GM18870 (cell line): ENCODE measurements at regions not wholly inside any gene's neighbourhood (a gene's known extent, or its start where the extent isn't known, plus 50 kb on each side); places are given as distances from the start of the nearest gene placed in this dataset.
"Not testable (repeated sequence)": the region's sequence is repeated elsewhere in the genome, so short reads cannot be mapped to it uniquely, and the experiment has no call there.

Experiments
- ATAC-seq: cut with Tn5 transposase; IDR thresholded peaks from one replicate; pipeline ENCODE4 v1.9.1; 2021; ENCODE audit warnings: moderate library complexity; ENCODE audit not compliant: unreplicated experiment

DNA sequence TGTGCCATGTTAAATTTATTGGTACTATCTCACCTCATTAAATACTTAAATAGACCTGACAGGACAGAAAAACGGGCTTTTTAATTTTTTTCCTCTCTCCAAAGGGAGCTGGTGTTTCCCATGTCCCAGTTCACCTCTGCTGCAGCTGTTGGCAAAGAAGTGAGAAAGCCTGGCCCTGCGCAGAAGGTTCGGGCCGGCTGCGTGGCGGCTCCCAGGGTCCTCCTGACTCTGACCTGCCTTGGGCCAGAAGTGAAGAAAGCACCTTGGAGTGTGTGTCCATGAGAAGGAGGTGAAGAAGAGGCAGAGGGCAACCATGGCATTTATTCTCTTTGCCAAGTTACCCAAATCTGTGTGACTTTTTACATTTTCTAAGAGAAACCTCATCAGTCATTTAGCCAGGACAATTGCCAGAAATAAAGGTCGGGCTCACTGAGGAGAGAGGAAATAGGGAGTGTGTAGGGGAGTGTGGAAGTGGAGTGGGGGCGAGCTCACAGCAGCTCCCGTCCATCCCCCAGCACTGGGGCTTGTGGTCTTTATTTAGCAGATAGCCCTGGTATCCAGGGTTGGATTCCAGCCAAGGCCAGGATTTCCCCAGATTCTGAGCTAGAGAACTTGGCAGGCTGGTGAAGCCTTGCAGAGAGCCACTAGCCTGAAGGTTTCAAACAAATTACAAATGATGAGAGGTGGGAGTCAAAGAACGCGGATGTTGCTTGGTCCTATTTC lies 102.4 kb upstream of the CADM1 start:
- ATAC-seq = no peak

DNA sequence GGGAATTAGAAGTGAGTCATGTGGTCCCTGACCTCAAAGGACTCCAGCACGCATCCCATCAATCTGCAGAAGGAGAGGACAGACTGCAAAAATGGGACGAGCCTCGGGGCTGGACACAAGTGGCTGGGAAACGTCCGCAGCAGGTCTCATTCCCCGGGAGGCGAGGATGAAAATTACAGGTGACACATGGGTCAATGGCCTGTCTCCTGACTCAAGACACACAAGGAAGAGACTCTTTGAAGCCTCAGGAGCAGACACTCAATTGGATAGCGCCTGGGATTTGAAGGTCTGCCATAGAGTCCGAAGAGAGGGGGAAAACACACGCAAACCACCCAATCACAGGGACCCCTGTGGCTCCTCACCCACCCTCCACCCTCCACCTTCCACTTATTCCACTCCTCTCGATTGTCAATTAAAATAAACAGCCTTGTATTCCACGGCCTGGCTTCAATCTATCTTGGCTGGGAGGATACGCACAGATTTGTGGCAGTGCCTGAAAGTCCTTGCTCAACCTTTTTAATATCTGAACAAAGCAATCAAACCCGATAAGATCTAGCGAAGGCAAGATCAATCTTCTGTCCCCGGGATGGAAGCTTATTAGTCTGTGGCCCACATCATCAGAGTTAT lies 101.8 kb upstream of the CADM1 start:
- no peak for ATAC-seq

DNA sequence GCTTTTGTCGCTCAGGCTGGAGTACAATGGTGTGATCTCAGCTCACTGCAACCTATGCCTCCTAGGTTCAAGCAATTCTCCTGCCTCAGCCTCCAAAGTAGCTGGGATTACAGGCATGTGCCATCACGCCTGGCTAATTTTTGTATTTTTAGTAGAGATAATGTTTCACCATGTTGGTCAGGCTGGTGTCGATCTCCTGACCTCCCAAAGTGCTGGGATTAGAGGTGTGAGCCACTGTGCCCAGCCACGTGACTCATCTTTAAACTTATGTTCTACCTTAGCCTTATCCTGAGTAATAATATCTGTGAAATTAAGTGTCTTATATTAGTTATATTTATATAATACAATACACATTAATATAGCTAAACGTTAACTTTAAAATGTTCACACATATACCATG lies 101.2 kb upstream of the CADM1 start:
- ATAC-seq = not testable (repeated sequence)

DNA sequence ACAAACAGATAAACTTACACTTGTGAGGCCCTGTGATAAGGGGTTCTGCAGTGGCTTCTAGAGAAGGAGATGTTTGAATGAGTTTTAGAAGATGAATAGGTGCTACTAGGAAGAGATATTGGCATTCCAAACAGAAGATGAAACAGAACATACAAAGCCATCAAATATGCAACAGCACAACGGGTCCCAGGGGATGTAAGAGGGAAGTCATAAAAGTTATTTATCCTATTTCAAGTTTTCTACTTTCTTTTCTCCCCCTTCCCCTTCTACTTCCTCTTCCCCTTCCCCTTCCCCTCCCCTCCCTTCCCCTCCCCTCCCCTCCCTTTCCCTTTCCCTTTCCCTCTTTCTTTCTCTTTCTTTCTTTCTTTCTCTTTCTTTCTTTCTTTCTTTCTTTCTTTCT lies 94.9 kb upstream of the CADM1 start:
- no peak for ATAC-seq

DNA sequence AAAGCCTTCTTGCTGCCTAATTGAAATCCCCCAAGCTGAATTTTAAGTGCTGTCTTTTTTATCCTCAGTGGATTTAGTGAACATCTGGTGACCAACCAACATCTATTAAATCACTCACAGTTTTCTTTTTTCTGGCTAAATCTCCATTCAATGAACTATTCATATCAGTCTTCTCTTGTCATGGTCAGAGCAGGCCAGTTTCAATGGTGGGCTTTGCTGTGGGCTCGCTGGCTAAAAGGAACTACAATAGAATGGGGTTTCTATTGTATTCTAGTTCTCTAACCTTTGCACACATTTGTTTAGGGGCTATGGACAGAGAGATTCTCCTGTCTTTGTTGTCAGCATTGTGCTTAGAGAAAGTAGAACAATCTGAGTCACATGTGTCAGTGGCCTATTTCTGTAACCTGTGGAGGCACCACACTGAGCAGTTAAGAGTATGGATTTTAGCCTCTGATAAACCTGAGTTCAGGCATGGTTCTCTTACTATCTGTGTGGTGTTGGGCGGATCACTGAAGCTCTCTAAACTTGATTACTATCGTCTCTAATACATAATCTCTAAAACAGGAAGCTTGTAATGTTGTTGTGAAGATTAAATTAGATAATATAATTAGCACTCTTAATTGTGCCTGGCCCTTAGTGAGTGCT lies 94.2 kb upstream of the CADM1 start:
- ATAC-seq = no peak

DNA sequence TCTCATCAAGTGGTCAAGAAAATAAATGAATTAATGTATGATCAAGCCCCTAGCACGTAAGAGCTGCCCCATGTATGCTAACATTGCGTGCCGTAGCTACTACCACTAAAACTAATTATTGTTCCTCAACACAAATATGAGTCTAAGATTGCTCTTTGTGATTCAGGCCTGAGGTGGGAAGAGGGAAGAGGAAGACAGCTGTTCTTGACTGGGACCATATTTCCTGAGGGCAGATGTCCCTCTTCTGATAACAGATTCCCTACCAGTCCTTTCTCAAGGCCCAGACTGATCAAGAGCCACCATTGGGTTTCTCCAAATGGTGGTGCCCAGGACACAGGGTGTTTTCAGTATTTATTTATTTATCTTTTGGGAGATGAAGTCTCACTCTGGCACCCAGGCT lies 87.2 kb upstream of the CADM1 start:
- no peak for ATAC-seq

DNA sequence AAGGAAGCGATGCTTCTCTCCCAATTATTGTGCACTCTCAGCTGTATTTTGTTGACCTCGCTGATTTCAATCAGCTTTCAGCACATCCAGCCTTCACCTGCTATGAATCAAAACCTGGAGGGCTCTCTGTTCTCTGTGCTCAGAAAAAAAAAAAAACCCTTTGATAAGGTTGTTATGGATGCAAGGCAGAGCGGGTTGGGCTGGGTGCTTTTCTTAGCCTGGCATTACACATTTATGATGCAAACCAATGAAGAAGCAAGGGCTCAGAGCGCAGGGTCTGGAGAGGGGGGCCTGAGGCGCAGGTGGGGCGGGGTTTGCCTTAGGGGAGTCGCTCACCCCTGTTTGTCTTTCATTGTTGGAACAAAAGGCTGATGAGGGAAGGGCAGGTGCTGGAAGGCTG lies 86.0 kb upstream of the CADM1 start:
- no peak for ATAC-seq

DNA sequence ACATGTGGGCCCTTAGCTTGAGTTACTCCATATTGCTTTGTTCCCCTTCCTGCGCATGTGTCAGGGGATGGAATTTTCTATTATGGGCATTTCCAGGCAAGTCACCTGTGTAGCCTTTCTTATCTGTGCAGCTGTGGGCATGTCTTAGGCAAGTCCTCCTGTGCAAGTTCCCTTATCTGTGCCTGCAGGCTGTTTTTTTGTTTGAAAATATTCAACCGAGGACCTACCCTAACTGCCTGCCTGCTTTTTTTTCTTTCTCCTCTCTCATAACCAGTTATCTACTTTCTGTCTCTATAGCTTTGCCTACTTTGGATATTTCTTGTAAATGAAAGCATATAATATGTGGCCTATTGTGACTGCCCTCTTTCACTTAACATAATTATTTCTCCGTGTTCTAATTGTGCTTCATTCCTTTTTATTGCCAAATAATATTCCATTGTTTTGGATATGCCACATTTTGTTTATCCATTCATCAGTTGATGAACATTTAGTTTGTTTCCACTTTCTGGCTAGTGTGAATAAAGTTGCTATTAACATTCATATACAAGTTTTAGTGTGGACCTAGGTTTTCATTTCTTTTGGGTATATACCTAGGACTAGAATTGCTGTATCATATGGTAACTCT lies 83.6 kb upstream of the CADM1 start:
- ATAC-seq = no peak

DNA sequence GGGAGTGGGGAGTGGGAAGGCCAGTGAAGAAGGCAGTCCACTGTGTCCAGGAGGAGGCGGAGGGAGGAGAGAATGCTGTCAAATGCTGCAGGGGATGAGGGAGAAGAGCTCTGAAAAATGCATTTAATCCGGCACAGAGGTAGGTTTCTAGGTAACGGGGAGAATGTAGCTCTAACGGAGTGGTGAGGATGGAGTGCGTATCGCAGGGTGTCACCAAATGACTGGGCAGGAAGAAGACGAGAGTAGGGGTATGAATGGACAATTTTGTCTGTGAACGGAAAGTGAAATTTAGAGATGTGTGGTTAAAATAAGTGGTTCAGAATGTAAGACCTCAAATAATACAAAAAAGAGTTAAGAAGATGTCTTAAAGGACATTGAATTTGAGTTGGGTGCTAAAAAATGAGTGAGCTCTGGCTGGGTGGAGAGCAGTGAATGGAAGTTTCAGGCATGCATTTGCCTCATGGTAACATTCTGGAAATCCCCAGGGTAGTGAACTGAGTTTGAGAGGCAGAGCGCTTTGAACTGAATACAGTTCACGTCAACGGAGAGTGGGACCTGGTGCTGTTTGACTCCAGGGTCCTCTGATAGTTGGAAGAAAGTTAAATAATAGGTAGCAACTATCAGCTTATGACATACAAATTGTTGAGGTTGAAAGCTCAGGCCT lies 81.3 kb upstream of the CADM1 start:
- peak; percentile 85 for ATAC-seq

DNA sequence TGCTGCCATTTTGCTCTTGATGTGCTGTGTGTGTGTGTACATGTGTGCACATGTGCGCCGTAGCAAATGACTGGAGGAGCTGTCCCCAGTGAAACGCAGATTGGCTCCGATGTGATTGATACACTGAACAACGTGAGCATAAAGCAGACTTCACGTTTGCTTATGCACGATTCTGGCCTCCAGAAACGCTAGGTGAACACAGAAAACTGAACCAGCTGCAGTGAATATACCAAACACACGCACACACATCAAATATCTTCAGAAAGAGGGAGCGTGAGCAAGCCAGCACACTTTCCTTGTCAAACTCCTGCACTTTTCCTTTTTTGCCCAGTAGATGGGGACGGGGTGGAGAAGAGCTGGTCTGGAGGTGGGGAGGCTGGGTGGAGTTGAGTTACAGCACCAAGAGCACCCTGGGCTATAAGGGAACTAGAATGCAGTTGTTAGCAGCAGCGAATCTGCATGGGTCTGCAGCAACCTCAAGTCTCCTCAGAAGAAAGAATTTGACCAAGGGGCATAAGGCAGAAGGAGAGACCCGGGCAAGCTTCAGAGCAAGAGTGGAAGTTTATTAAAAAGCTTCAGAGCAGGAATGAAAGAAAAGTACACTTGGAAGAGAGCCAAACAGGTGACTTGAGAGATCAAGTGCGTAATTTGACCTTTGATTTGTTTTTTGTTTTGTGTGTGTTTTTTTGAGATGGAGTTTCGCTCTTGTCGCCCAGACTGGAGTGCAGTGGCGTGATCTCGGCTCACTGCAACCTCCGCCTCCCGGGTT lies 77.8 kb upstream of the CADM1 start:
- no peak for ATAC-seq

DNA sequence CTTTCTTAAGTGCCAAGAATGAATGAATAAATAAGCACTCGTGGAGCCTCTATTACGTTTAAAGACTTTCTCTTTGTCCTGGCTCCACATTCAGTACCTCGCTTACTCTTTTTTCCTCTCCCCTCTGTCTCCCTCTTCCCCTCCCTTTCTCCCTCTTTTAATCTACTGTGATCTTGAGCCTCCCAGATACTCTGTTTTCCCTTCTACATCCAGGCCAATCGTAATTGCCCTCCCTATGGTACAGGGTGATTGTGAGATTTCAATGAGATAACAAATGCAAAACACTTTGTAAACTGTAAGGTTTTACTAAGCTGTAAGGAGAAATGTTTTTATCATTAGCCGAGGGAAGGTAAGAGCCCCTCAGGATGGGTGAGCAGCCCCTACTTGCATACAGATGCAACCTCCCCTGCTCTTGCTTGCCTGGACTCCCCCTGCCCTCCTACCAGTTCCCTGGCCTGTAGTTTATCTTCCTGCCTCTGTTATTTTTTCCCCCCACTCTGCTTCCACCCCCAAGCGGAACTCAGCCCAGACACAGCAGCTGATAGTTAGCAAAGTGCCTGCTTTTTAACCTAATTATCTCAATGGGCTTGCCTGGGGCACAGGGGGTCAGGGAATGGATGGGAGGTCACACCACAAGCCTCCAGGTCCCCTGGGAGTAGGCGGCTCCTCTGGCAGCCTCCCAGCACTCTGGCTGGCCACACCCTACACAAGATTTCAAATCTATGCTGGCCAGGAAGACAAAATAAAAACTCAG lies 76.9 kb upstream of the CADM1 start:
- ATAC-seq = no peak

DNA sequence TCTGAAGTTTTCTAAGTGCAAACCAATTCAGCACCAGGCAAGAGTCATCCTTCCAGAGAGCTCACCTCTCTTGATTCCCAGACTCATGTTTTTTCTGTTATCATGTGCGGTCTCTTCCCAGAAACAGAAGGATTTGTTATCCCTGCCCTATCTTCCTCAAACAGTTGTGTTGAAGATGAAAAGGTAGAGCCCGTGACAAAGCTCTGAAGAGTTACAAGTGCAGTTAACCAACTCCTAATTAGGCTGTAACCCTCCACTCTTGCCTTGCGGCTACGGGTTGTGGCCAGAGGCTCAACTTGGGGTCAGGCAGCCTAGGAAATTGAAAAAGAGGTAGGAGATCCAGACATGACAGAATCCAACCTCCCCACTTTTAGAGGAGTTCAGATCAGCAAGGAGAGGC lies 76.2 kb upstream of the CADM1 start:
- ATAC-seq = no peak

DNA sequence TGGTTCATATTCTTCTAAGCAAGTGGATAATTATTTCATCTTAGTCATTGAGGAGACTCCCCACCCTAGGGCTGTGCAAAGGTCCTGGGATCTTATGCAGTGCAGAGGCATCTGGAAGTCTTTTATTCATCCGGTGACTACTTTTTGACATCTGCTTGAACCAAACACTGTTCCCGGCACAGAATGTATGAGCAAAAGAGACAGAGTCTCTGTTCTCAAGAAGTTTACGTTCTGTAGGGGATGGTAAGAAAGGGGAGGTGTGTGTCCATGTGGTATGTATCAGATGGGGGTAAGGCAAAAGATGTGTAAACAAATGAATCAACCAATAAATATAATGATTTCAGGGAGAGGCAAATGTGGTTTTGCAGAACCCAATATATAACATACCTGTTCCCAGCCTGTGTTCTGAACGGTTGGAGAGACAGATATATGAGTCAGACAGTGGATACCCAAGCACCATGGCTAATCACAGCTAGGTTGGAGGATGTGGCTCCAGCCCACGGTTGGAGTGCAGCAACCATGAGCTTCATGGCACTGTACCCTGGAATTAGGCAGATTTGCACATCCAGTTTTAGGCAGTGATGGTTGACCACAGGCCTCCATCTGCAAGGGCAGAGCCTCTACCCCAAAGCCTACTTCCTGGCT lies 75.1 kb upstream of the CADM1 start:
- ATAC-seq = no peak

DNA sequence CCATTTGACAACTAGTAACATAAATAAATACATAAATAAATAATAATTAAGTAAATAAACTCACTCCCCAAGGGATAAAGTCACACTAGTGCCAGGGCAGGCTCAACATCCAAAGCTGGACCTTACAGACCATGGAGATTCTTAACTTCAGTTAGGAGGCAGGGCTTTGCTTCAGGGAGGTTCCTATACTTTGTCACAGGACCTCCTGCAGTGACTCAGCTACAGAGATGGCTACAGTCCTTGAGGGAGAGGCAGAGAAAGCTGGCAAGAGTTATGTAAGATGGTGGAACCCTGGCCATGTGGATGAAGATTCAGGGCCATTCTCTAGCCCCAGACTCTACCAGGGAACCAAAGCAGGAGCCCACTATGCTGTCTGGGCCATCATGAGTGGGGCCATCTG lies 74.1 kb upstream of the CADM1 start:
- no peak for ATAC-seq

DNA sequence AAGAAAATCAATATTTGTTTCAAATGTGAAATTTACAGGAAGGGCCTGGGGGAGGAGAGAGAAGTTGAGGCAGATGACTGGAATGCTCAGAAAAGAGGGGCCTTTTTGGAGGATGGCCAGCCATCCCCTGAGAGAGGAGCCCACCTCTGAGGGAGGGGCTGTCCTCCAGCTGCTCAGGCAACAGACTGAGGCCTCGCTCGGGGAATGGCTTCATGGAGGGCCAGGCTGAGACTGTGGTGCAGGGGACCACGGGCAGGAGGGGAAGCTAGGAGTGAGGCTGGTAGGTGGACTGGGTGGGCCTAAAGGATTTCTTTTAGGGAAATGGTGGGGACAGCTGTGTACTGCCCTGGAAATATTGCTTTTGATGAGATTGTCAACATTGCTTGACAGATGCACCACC lies 73.5 kb upstream of the CADM1 start:
- ATAC-seq = no peak

DNA sequence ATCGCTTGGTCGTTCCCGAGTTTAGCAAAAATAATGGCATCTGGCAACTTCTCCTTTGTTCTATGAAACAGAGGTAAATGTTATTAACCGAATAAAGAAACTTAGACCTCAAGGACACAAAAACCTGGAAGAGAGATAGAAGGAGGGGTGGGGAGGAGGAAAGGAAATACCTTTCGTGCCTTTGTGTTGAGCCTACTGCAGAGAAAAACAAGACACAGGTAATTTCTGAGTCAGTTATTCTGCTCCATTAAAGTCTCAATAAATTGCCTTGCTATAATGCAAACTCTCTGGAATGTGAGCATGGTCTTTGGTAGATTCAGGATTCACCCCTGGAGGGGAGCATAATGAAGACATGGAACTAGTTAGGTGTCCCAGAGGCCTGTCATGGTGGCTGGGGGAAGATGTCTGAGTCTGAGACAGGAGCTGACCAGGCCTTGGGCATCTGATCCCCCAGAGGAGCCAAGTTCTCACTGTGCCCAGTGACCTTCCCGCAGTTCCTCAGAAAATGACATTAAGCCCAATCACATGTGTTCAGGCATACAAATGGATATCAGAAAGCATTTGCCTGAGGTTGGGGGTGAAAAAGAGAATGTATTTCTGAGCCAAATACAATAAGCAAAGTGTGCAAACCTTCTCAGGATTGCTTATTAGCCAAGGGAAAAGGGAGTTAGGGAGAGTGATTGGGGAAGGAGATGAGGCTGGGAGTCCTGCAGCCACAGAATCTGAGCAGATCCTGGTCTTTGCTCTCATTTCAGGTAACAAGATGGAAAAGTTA lies 72.6 kb upstream of the CADM1 start:
- ATAC-seq = no peak

DNA sequence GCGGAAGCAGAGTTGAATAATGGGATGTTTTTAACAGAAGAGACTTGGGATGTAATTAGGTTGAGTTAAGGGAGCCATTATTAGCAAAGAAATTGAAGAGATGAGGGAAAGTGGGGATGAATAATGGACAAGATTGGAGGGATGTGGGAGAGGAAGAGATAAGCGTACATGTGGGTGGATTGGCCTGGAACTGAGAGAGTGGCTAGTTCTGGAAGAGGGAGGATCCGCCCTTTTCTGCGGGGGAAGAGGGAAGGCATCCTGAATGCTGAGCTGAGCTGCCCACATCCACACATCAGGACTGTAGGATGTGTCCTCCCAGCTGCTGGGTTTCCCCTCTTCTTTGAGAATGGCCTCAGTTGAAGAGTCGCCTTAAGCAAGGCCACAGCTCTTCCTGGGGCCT lies 68.3 kb upstream of the CADM1 start:
- ATAC-seq = no peak

DNA sequence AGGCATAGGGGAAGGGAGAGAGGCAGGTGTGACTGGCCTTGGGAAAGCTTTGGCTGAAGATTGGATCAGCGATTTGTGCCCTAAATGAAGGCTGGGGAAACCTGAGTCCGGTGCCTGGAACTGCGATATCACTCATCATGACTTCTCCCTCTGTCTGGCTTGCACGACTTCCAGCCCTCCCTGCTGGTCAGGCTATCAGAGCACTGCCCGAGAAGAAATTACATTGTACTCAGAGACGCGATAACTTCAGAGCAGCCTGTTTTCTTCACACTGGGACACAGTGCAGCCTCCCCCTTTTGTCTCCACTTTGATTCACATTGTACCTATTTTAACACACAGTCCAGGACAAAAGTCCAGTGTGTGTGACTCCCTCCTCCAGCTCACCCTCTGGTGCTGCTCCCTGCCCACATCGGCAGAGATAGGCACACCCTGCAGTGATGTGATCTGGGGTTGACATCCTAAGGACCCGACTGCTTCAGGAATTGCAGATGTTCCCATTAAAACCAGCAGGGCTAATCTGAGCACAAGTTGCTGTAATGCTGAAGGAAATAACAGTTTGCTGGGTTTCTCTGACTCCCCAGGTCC lies 62.1 kb upstream of the CADM1 start:
- ATAC-seq = no peak
